Muscle of back (tissue), 3 donors: ENCODE measurements at regions not wholly inside any gene's neighbourhood (a gene's known extent, or its start where the extent isn't known, plus 50 kb on each side); places are given as distances from the start of the nearest gene placed in this dataset.
"Not testable (repeated sequence)": the region's sequence is repeated elsewhere in the genome, so short reads cannot be mapped to it uniquely, and the experiment has no call there.

Experiments used
- DNase-seq, 3 donors: peaks; one replicate each; pipeline versions ENCODE4 v3.0.0 to v3.0.0-alpha.2; 2013

DNA sequence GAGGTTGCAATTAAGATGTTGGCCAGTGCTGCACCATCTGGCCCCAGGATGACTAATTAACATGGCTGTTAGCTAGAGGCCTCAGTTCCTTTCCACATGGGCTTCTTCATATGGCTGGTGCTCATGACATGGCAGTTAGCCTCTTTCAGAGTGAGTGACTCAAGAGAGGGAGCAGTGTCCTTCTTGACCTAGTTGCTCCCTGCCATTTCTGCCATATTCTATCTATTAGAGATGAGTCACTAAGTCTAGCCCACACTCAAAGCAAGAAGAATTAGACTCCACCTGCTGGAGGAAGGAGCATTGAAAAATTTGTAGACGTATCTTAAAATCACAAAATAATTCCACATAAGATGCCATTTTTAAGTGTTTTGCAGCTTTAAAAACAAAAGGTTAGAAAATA lies 651.2 kb upstream of the CCNG1 start:
- DNase-seq = no peak

DNA sequence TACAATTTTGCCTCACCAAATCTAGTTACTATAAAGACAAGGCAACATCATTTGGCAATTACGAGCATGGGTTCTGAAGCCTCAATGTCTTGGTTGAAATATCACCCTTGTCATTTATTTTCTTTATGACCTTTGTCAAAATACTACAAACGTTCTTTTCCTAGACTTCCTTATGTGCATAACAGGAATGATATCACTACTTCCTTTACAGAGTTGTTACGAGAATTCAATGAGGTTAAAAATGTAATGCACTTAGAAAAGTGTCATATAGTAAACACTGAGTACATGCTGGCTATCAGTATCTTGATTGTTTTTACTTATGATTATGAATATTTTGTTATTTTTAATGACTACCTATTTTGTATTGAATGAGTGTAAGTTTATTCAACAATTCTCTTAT lies 640.9 kb upstream of the CCNG1 start:
- DNase-seq = no peak

DNA sequence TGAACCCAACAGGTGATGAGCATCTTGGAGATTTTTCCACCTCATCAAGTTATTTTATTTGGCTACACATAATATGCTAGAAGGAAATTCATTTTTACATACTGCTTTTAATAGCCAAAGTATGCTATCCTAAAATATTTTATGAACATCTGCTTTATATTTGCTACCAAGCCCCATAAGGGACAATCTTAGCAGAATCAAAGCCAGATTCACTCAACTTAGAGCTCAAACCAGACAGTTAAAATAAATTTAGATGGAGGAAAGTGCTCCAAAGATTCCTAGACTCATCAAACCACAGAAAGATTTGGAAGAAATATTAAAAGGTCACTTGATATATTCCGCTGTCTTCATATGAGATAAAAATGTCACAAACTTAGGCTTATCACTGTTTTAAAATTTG lies 637.1 kb upstream of the CCNG1 start:
- peak; percentile 7 to 66 (median 39) for DNase-seq

DNA sequence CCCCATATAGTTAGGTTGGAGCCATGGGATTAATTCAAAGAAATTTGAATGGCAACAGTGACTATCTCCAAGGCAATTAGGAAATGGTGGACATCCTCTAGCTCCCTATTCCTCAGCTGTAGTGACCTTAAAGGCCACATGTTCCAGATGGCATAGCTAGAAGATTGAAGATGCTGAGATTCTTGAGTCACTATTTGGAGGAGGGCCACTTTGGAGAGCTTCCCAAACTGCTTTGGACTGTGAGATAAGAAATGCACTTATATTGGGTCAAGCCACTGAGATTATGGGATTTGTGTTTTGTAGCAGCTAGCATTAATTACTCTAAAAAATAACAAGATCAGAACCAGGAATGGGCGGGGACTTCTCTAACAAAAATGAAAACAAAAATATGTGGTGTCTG lies 636.2 kb upstream of the CCNG1 start:
- DNase-seq = peak; percentile 5 to 47 (median 30)

DNA sequence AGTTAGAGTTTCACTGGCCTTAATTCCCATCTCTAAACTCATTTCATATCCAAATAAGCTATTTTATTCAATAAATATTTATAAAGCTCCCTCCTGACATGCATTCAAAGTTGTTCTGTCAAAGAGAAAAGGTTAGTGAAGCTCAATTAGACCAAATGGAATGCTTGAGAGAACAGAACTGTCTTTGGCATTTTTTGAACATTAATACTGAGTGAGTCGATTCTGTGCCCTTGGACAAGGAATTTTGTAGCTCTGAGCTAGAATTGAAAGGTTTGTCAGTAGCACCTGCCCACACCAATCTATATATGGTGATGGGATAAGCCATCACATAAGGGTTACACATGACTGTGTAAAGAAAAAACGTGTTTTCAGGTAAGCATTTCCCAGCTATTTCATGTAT lies 631.2 kb upstream of the CCNG1 start:
- no peak for DNase-seq

DNA sequence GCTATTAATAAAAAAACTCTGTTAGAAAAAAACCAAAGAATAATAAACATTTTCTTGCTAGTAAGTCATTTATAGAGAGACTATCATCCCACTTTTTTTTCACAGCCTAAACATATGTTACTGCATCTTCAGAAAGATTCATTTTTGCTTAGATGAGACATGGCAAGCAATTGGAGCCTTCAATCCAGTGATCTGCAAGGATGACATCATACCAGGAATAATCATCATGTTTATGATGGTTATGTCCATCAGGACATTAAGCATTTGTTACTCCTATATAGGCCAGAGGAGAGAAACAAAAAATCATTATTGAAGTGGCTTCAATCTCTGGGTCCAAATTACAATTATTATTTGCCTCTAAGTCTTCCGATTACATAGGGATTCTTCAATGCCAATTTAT lies 626.3 kb upstream of the CCNG1 start:
- peak in 1 of 3 donors; percentile 8 for DNase-seq

DNA sequence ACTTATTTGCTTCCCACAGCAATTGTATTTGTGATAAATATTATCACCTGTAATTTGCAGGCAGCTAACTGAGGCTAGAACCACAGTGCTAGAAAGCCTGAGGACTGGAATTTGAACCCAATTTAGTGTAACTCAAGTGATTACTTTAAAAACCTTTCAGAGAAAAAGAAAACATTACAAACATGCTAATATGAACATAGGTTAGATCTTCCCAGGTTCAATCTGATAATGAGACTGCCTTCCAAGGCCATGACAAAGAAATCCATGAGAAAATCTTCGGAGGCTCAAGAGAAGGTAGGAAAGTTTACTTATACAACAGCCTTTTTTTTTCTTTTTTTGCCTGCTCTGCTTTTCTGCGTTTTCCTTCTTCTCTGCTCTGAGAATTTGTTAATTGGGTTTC lies 620.6 kb upstream of the CCNG1 start:
- no peak for DNase-seq

DNA sequence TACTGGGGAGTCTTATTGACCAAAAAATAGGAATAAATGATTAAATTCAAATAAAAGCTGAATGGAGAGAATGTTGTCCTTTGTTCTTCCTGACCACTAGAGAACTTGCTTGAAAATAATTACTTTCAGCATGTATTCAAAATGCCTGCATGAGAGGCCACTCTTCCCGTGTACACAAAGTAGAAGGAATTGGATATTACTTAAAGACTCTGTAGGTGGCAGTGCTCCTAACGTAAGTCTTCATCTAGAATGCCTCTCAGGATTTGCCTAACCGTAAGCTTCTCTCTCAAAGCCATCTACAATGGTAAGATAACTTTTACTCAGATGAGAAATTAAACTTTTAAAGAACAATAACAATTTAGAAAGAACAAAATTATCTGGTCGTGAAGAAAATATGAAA lies 620.0 kb upstream of the CCNG1 start:
- no peak for DNase-seq

DNA sequence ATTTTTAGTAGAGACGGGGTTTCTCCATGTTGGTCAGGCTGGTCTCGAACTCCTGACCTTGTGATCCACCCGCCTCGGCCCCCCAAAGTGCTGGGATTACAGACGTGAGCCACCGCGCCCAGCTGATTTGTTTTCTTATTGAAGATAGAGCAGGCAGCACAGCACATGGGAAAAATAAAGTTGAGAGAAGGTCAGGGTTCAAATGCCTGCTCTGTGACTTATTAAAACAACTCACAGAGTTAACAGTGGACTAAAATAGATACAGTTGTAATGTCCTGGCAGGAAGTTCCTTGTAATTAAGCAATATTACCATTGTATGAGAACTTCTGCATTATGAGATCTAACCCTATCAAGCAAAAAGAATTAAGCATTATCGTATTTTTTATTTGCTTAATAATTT lies 615.7 kb upstream of the CCNG1 start:
- DNase-seq = not testable (repeated sequence)

DNA sequence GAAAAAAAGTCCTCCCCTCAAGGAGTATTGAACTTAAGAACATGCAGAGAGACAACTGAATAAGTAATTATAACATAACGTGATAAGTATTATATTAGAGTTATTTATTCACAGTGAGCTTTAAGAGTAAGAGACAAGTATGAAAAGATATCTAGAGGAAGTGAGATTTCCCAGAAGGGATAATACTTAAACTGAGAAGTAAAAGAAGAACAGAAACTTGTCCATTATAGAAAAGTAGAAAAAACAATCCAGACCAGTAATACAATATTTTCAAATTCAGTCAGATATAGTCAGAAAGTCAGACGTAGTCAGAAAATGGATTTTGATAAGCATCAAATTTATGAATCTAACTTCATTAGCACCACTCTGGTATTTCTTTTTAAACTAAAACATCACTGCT lies 613.0 kb upstream of the CCNG1 start:
- no peak for DNase-seq

DNA sequence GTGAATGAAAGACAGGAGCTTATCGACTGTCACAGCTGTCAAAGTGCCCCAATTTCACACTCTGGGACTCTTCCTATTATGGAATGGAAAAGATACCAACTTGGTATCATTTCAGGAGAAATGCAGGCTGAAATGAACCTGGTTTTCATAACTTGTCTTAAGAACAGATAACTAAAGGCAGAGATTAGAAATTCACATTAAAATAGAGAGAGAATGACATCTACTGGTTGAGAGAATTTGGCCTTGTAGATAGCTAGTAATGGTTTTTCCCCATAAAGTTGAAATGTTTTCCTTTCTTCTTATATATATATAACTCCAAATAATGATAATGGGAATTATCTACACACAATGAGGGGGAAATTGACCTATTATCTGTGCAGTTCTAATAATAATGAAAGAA lies 600.2 kb upstream of the CCNG1 start:
- peak in 1 of 3 donors; percentile 9 for DNase-seq

DNA sequence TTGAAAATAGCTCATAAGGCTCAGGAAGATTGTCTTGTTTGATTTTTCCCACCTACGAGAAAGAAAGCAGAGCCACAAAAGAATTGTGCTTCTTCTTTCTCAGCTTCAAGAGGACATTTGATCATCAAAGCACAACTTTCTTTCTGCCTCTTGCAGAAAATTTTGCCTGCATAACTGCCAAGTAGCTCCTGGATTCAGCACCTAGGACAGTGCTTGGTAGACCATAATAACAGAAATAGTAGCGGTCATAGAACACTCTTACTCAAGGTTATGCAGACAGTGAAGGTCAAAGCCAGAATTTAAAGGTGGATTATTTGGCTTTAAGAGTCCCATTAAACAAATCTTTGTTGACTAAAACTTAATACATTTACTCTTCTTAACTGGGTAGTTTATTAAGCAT lies 594.7 kb upstream of the CCNG1 start:
- DNase-seq = no peak

DNA sequence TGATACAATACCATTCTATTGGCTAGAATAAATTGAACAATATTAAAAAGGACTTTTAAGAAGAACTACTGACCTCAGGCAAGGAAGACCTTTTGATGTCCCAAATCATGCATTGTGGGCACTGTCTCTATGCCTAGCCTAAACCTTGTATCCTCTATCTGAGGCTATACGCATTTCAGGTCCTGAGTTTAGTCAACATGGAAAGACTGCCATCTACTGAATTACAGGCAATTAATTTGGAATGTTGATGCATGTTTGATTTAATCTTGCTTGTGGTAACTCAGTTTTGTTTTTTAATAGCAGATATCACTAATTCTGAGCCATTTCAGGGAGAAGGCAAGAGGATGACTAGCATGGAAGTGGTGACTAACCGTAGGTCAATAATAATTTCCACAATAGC lies 585.3 kb upstream of the CCNG1 start:
- no peak for DNase-seq

DNA sequence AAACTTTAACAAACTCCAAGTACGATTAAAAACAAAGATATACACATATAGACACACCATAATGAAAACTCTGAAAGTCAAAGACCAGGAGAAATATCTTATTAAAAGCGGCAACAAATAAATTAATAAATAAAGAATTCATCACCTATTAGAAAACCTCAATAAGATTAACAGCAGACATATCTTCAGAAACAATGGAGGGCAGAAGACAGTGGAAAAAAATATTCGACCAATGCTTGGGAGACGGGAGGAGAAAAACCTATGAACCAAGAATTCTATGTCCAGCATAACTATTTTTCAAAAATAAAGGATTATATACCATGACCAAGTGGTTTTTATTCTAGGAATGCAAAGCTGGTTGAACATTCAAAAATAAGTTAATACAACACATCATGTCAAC lies 578.6 kb upstream of the CCNG1 start:
- no peak for DNase-seq

DNA sequence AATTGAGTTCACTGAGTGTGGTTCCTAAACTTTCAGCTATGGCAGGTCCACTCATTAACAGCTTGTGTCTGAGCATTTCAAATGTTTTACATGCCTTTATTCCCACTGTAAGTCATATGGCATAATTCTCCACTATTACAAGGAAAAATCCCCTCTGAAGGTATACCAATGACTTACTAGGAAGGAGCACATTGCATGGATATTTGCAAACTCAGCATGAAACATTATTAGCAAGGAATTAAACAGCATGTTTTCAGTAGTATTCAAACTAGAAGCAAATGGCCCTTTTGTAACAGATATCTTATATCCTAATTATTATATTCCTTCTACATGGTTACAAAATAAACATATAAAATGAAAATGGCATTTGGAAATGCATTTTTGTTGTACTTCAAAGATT lies 566.4 kb upstream of the CCNG1 start:
- no peak for DNase-seq

DNA sequence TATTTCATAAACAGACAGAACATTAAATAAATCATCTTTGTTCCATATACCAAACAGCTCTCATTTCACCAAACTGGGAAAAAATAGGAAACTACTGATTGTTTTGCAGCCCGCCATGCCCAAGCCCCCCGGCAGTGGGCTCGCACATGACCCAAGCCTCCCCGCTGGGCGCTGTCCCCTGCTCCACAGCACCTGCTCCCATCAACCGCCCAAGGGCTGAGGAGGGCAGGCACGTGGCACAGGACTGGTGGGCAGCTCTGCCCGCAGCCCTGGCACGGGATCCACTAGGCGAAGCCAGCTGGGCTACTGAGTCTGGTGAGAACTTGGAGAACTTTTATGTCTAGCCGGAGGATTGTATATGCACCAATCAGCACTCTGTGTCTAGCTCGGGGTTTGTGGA lies 554.8 kb upstream of the CCNG1 start:
- DNase-seq = no peak

DNA sequence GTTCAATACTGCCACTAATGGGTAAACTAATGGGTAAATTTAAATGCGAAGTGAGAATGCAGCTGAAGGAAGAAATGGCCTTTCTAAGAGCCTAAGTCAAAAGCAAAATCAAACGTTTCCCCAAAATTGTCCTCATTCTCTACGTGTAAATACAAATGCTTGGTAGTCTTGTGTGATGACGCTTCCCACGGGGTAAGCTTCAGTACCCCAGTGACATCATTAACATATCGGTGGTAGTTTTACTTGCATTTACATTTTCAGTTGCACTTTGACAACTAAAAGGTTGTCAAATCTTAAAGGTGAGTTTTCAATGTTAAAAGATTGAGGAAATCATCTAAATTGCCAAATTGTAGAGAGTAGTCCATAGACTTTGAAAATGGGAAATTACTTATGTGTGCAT lies 550.7 kb upstream of the CCNG1 start:
- no peak for DNase-seq

DNA sequence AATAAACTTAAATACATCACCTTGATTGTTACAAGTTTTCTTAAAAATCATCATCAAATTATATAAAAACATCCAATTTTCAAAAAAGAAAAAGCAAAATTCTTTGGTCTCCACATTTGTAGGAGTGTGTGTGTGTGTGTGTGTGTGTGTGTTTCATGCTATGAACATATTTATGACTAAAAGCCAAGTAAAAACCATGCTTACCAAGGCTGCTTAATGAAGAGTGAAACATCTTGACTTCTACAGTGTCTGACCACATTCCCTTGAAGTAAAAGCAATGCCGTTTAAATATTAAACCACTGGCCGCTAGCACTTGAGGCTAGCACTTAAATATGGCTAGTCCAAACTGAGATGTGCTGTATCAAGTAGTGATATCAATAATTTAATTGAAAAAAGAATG lies 549.1 kb upstream of the CCNG1 start:
- no peak for DNase-seq

DNA sequence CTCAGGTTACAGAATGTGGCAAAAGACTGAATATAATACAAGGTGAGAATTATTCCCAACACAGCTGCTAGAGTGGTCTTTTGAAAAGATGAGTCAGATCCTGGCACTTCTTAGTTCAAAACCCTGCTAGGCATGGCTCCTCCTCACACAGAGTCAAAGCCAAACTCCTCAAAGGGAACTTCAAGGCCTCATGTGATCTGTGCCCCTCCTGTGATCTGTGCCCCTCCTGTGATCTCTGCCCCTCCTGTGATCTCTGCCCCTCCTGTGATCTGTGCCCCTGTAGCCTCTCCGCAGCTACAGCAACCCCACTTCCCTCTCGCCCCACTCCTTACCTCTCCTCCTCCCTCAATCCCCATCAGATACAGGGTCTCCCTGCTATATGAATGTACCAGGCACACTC lies 525.5 kb upstream of the CCNG1 start:
- no peak for DNase-seq

DNA sequence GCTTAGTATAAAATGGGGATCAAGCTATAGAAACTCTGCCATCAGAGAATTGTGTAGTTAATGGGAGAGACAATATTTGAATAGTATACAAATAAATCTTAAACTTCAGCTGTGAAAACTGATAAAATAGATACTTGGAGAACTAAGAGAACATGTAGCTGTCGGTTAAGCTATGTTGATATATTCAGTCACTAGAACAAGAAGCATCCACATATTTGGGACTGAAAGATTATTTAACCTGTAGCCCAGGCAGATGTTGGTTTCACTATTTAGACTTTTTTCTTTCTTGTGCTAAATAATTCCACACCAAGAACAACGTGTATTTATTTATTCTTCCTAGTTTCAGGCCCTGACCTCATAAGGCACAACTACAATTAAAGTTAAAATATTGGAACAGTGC lies 521.0 kb upstream of the CCNG1 start:
- no peak for DNase-seq

DNA sequence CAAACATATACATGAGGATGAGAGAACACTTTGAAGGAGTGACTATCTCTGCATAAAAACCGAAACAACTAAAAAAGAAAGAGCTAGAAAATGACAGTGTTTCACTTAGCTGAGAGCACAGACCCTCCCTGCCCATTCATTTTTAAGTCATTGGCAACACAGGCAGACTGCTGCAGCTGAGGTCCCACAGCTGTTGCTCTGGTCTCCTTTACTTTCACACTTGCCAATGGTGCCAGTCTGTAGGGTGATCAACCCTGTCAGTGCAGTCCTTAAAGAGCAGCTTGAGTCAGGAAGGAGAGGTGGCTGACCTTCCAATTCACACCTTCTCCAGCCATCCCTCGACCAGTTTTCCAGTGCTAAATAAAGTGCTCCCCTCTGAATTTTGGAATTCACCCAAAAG lies 508.3 kb upstream of the CCNG1 start:
- DNase-seq = no peak

DNA sequence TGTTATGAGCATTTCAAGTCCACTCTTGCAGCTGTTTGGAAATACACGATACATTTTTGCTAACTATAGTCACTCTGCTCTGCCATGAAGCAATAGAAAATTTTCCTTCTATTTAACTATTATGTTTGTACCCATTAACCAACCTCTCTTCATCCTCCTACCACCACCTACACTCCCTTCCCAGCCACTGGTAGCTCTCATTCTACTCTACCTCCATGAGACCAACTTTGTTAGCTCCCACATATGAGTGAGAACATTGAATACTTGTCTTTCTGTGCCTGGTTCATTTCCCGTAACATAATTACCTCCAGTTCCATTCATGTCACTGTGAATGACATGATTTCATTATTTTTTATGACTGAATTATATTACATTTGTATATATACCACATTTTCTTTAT lies 505.9 kb upstream of the CCNG1 start:
- no peak for DNase-seq

DNA sequence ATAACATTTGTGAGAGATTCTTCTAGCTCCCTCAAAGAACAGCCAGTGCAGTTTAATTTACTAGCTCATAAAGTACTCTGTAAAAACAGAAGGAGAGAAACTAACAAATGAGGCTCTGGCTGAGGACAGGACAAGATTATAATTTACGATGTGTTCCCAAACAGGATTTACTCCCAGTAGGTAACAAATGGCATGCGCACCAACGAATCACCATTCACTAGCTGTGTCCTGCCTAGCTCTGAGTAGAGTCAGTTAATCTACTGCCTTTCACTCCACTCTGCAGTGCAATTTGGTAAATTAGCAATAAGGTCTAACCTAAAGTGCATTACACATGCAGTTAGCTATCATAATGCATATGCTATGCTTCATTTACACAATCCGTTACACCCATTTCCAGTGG lies 497.4 kb upstream of the CCNG1 start:
- DNase-seq = no peak

DNA sequence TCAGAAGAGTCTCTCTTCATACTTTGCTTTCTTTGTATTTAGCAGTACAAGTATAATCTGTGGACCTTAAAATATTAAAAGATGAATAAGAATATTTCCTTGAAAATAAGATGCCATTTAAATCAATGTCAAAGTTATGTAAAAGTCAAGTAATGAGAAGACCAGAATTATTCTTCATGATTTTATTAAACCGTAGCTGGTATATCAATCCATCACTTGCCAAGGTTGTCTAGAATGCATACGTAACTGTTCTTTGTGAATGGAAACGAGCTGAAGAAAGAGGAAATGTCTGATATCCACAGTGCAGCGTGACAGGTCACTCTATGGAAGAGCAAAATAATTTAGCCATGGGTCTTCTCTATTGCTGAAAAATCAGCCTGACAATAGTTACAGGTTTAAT lies 488.7 kb upstream of the CCNG1 start:
- DNase-seq = no peak

DNA sequence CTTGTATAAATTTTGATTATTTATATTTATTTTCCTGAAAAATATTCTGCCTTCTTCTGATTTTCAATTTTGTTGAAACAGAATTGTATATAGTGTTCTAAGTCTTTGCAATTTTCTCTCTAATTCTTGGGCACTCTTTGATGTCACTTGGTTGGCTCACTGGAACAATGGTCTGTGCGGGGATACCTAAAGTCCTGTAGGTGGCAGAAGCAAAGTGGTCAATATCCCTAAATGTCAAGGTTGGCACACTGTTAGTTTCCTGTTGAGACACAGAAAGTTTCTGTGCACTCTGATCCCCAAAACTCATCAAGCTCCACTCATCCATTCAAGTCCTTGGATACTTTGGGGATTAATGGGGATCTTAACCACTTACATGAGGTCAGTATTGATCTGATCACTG lies 480.8 kb upstream of the CCNG1 start:
- no peak for DNase-seq
